CD4-positive, alpha-beta T cell treated with Interleukin-6 at 100 ng/mL for 8 hours (primary cell): ENCODE measurements at regions not wholly inside any gene's neighbourhood (a gene's known extent, or its start where the extent isn't known, plus 50 kb on each side); places are given as distances from the start of the nearest gene placed in this dataset.

ENCODE experiments used
- DNase-seq: peaks from one replicate; pipeline ENCODE4 v3.0.0-alpha.2; 2020; ENCODE audit warnings: mixed read lengths, low spot score

GRCh38 chr18:77910347-77910746 lies 660.7 kb downstream of the GALR1 start:
- DNase-seq: no peak

GRCh38 chr18:77911971-77912605 lies 662.4 kb downstream of the GALR1 start:
- no peak for DNase-seq

- no peak for DNase-seq
Measured at GRCh38 chr18:77918730-77919129, 669.1 kb downstream of the GALR1 start.

- DNase-seq: no peak
Measured at GRCh38 chr18:77919923-77920322, 670.3 kb downstream of the GALR1 start.

- DNase-seq: no peak
Measured at GRCh38 chr18:77935342-77935741, 685.7 kb downstream of the GALR1 start.

- no peak for DNase-seq
Measured at GRCh38 chr18:77940566-77940965, 690.9 kb downstream of the GALR1 start.

- DNase-seq: no peak
Measured at GRCh38 chr18:77944533-77944932, 694.9 kb downstream of the GALR1 start.

GRCh38 chr18:77948567-77948966 lies 698.9 kb downstream of the GALR1 start:
- no peak for DNase-seq

- DNase-seq: no peak
Measured at GRCh38 chr18:77949355-77949973, 699.8 kb downstream of the GALR1 start.

- no peak for DNase-seq
Measured at GRCh38 chr18:77959248-77959647, 709.6 kb downstream of the GALR1 start.

GRCh38 chr18:77960791-77961410 lies 711.3 kb downstream of the GALR1 start:
- no peak for DNase-seq

- no peak for DNase-seq
Measured at GRCh38 chr18:77967071-77967470, 717.4 kb downstream of the GALR1 start.

GRCh38 chr18:77967791-77968190 lies 718.1 kb downstream of the GALR1 start:
- DNase-seq: no peak

GRCh38 chr18:77969972-77970371 lies 720.3 kb downstream of the GALR1 start:
- no peak for DNase-seq

GRCh38 chr18:77970814-77971213 lies 721.2 kb downstream of the GALR1 start:
- DNase-seq: no peak

- DNase-seq: no peak
Measured at GRCh38 chr18:77973745-77974144, 724.1 kb downstream of the GALR1 start.

GRCh38 chr18:77974329-77974728 lies 724.7 kb downstream of the GALR1 start:
- DNase-seq: no peak

- no peak for DNase-seq
Measured at GRCh38 chr18:77977331-77977730, 727.7 kb downstream of the GALR1 start.

- no peak for DNase-seq
Measured at GRCh38 chr18:77980275-77980674, 730.6 kb downstream of the GALR1 start.

- no peak for DNase-seq
Measured at GRCh38 chr18:77981874-77982273, 732.2 kb downstream of the GALR1 start.

- DNase-seq: no peak
Measured at GRCh38 chr18:77983270-77983669, 733.6 kb downstream of the GALR1 start.

GRCh38 chr18:77984178-77984577 lies 734.5 kb downstream of the GALR1 start:
- DNase-seq: no peak

GRCh38 chr18:77984833-77985232 lies 735.2 kb downstream of the GALR1 start:
- DNase-seq: no peak
